22Rv1 (cell line): ENCODE measurements at regions not wholly inside any gene's neighbourhood (a gene's known extent, or its start where the extent isn't known, plus 50 kb on each side); places are given as distances from the start of the nearest gene placed in this dataset.

ENCODE experiments used
- CTCF ChIP-seq: fragments of 450-650 bp; IDR thresholded peaks from 2 replicates; pipeline ENCODE4 v1.5.1; 2017; ENCODE audit warnings: mild to moderate bottlenecking
- ZFX ChIP-seq: fragments of 450-650 bp; IDR thresholded peaks from 2 replicates; pipeline ENCODE4 v1.6.1; 2017; ENCODE audit warnings: antibody characterized with exemption, borderline replicate concordance

GRCh38 chr15:70562906-70563305 lies 200.5 kb downstream of the UACA start:
- TF ChIP-seq CTCF, result no peak
- TF ChIP-seq ZFX, result no peak
